GM12892 (cell line): ENCODE measurements at regions not wholly inside any gene's neighbourhood (a gene's known extent, or its start where the extent isn't known, plus 50 kb on each side); places are given as distances from the start of the nearest gene placed in this dataset.
"Not testable (repeated sequence)": the region's sequence is repeated elsewhere in the genome, so short reads cannot be mapped to it uniquely, and the experiment has no call there.

Experiments used
- POLR2A ChIP-seq: IDR thresholded peaks from 2 replicates; pipeline ENCODE4 v1.6.1; 2011; ENCODE audit warnings: low read depth, low read length, control low read depth
- POLR2AphosphoS5 ChIP-seq: IDR thresholded peaks from 2 replicates; pipeline ENCODE4 v1.6.1; 2011; ENCODE audit warnings: low read depth, low read length, control low read depth
- TAF1 ChIP-seq: IDR thresholded peaks from 2 replicates; pipeline ENCODE4 v1.6.1; 2011; ENCODE audit warnings: low read depth, mild to moderate bottlenecking, control low read depth, low read length, borderline replicate concordance

DNA sequence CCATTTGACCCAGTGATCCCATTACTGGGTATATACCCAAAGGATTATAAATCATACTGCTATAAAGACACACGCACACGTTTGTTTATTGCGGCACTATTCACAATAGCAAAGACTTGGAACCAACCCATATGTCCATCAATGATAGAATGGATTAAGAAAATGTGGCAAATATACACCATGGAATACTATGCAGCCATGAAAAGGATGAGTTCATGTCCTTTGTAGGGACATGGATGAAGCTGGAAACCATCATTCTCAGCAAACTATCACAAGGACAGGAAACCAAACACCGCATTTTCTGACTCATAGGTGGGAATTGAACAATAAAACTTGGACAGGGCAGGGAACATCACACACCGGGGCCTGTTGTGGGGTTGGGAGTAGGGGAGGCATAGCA, 213.9 kb downstream of the S1PR1 start:
- TF ChIP-seq POLR2A, POLR2AphosphoS5, TAF1: not testable (repeated sequence)
